ENCODE measurements at regions not wholly inside any gene's neighbourhood (a gene's known extent, or its start where the extent isn't known, plus 50 kb on each side); places are given as distances from the start of the nearest gene placed in this dataset.
"Not testable (repeated sequence)": the region's sequence is repeated elsewhere in the genome, so short reads cannot be mapped to it uniquely, and the experiment has no call there.

- no peak for DNase-seq
These were observed 227.7 kb upstream of the TMEM260 start for GRCh38 chr14:56351861-56352260.

GRCh38 chr14:56352999-56353398 is 226.6 kb upstream of the TMEM260 start:
- no peak for DNase-seq

DNA sequence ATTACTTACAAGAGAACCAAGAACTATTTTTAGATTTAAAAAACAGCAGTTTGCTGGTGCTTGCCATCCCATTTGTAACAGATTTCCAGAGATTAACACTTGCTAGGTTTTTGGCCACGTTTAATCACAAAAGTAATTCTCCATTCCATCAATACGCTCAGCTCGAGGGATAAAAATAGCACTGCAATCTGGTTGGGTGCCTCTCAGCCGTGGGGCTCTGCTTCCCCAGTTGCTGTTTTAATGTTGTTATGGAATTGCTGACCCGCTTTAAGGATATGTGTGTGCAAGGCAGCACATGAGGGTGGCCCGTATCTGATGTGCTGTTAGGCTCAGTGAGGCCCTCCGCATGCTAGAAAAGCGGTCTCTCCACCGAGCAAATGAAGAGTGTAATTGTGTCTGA is 222.2 kb upstream of the TMEM260 start:
- peak; percentile 42 for DNase-seq

GRCh38 chr14:56358275-56358674 is 221.3 kb upstream of the TMEM260 start:
- no peak for DNase-seq

DNA sequence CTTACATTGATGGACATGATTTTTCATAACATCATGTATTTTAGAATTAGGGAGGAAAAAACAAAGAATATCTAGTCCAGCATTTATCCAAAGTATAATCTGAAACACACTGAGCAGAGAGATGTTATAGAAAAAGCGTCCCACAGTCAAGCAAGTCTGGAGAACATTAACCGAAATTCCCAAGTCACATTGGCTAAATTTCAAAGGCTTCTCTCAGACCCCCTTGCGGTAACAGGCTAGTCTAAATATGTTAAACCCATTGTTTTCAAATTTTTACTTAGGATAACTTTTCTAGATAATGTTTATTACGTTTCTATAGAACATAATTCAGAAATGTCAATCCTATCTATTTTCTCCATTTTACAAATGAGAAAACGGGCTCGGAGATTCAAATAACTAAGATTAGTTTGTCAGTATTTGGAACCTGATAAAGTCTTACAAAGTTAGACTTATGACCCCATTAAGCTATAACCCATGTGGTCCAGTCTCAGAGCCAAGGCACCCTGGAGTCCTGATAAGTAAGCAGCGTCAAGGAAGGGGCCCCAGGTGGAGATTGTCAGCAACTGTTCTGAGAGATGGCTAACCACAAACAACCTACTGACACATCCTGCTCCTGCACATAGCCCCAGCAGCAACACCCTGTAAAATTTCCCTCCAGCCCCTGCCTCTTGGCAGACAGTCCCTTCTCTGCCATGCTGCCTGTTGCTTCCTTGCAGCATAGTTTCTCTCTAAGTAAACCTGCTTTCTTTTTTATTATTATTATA is 220.6 kb upstream of the TMEM260 start:
- no peak for DNase-seq

DNA sequence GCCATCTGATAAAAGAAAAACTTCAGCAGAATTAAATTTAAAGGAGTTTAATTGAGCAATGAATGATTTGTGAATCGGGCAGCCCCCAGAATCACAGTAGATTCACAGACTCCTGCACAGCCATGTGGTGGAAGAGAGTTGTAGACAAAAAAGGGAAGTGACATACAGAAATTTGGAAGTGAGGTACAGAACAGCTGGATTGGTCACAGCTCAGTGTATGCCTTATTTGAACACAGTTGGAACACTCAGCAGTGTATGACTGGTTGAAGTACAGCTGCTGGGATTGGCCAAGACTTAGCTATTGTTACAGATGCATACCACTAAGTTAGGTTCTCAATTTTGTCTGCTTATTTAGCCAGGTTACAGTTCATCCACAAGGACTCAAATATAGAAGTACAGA is 213.9 kb upstream of the TMEM260 start:
- DNase-seq, result not testable (repeated sequence)

DNA sequence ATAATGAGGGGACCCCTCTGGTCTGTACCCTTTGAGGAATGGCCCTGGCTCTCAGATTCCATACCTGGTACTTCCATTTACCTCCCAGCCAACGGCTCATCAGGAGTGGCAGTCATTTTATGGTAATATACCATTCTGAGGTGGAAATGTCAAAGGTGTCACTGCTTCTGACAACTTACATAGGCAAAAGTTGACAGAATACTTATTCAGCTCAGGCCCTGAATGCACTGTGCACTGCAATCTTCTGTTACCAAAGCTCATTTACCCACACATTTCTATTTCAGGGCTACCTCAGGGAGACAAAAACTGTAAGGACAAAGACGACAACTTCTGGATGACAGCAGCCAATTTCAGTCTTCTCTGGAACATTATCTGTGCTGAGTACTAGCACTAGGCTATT is 212.2 kb upstream of the TMEM260 start:
- no peak for DNase-seq

DNA sequence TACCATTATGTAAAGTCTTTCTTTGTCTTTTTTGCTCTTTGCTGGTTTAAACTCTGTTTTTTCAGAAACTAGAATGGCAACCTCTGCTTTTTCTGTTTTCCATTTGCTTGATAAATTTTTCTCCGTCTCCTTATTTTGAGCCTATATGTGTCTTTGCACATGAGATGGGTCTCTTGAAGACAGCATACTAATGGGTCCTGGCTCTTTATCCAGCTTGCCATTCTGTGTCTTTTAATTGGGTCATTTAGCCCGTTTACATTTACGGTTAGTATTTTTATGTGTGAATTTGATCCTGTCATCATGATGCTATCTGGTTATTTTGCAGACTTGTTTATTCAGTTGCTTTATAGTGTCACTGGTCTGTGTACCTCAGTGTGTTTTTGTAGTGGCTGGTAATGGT is 207.9 kb upstream of the TMEM260 start:
- DNase-seq, result no peak

DNA sequence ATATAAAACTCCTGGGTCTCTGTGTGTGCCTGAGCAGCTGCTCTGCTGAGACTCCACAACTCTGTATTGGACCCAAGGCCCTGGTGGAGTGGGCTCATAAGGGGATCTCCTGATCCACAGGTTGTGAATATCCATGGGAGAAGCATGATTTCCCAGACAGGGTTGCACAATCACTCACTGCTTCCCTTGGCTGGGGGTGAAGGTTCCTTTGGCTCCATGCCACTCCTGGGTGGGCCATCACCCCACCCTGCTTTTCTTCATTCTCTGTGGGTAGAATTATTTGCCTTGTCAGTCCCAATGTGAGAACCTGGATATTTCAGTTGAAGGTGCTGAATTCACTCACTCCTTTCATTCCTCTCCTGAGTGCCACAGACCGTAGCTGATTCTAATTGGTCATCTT is 205.2 kb upstream of the TMEM260 start:
- no peak for DNase-seq

DNA sequence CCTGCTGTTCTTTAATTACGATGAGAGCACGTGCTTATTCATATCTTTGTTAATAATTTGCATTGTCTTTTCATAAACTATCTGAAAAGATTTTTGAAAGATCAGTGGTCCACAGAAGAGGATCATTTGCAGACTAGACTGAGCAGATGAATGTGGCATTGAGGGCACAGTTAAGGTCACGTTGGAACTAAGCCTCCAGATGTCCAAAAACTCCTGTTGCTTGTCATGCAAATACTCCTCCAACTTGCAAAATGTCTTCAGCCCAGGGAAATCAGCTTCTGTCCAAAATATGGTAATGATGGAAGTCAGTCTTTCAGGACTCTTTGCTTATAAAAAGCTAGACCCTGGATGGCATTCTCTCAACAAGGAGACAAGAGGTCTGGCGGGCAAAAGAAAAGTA is 201.6 kb upstream of the TMEM260 start:
- no peak for DNase-seq

DNA sequence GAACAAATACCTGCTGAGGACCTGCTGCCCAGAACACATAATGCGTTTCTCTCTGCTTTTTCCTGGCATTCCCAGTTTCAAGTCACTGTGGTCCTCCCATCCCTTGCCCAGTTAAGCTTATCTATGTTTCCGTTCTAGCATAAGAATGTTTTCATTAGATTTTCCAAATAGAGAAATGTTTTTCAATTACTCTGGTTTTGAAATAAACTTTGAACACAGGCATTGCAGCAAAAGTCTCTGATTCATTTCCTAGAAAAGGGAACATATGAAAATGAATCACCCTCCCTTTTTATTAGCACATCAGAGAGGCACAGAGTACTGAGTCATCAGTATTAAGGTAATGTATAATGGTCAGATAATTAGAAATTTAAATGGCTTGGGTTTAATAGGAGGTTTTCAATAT is 201.1 kb upstream of the TMEM260 start:
- DNase-seq, result no peak

- no peak for DNase-seq
These were observed 199.6 kb upstream of the TMEM260 start for GRCh38 chr14:56379956-56380355.

DNA sequence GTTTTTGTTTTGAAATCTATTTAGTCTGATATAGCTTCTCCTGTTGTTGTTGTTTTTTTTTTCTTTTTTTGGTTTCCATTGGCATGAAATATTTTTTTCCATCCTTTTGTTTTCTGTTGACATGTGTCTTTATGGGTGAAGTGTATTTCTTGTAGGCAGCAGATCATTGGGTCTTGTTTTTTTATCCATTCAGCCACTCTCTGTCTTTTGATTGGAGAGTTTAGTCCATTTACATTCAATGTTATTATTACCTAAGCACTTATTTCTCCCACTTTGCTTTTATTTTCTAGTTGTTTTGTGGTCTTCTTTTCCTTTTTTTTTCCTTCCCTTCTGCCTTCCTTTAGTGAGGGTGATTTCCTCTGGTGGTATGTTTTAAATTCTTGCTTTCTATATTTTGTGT is 193.6 kb upstream of the TMEM260 start:
- no peak for DNase-seq

GRCh38 chr14:56390859-56391258 is 188.7 kb upstream of the TMEM260 start:
- no peak for DNase-seq

DNA sequence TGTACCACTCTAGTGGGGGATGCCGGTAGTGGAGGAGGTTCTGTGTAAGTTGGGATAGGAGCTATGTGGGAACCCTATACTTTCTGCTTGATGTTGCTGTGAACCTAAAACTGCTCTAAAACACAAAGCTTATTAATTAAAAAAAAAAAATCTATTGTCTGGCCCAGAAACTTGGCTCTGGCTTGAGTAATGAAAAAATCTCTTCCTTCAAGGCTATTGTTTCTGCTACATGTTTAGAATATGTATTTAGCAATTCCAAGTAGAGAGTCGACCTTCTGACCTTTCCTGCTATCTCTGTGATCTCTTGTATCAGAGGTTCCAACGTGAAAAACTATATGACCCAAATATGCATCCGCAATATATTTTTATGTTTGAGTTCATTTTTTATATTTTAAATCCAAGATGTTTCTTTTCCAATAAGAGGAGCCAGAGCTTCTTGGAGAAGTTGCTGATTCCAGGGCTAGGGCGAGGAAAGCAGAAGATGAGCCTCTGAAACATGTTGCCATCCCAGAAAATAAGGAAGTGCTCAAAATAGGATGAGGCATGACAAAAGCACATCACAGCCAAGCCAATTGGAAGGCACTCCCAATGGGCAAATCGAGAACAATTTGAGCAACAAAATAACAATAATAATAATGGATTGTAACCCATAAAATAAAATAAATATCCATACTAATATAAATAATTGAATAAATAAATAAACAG is 184.6 kb upstream of the TMEM260 start:
- DNase-seq, result no peak

GRCh38 chr14:56400109-56400825 is 179.3 kb upstream of the TMEM260 start:
- DNase-seq, result no peak

- no peak for DNase-seq
These were observed 166.8 kb upstream of the TMEM260 start for GRCh38 chr14:56412468-56413434.

- no peak for DNase-seq
These were observed 165.9 kb upstream of the TMEM260 start for GRCh38 chr14:56413721-56414120.

DNA sequence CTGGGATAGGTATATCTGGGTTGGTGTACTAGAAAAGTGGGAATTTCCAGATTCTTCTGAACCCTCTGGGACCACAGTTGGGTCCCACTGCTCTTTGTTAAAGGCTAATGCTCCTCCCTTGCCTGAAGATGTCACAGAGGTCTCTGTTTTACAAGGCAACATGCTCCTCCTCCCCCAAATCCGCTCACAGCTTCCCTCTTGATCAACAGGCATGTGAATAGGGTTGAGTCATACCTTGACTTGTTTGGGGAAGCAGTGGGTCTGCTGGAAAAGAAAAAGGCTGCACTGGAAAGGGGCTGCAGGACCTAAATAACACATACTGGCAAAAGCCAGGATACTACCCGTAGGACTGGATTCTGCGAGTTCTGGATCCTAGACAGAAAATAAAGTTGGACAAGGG is 165.4 kb upstream of the TMEM260 start:
- no peak for DNase-seq

DNA sequence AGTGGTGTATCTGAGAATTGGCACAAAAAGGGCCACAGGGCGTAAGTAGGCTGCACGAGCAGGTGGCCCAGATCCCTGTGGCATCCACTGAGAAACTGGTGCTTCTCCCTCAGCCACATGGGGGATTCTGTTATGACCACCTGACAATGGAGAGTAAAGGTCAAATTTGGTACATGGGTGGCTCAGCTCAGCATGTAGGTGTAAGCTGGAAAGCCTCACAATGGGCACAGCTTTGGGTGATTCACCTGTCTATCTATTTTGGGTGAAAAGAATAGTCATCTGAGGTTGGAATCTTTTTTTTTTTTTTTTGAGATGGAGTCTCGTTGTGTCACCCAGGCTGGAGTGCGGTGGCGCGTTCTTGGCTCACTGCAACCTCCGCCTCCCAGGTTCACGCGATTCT is 163.4 kb upstream of the TMEM260 start:
- no peak for DNase-seq

DNA sequence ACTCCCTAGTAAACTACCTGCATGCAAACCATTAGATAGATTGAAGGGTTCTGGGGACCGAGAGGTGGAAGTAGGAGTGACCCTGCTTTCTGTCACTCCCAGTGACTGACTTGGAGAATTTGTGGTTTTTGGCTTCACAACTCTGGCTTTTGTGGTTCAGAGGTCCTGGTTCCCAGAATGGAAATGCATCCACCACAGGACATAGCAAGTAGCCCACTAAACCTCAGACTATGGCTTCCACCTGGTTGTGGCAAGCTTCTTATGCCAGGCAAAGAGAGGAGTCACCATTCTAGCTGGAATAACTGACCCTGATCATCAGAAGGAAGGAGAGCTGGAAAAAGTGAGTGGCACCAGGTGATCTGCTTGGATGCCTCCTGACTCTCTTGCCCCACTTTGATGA is 162.4 kb upstream of the TMEM260 start:
- no peak for DNase-seq

GRCh38 chr14:56419750-56420149 is 159.8 kb upstream of the TMEM260 start:
- no peak for DNase-seq

Measured in muscle of arm (tissue), 1 donor.